Keratinocyte (primary cell): ENCODE measurements at regions not wholly inside any gene's neighbourhood (a gene's known extent, or its start where the extent isn't known, plus 50 kb on each side); places are given as distances from the start of the nearest gene placed in this dataset.

Source experiments
- DNase-seq: peaks from one replicate; pipeline ENCODE4 v3.0.0-alpha.2; 2011; ENCODE audit warnings: low read depth, missing footprints, low spot score
- FAIRE-seq: peaks from 2 replicates; lab custom pipeline; 2011; peaks lifted over from hg19 to GRCh38; lab: Jason Lieb, UNC
- H2AFZ ChIP-seq: 2 replicates; pipeline ENCODE4 v1.6.0; 2012; ENCODE audit warnings: low read length, control low read depth, inconsistent platforms; ENCODE audit not compliant: control insufficient read depth
- H3K27ac ChIP-seq: 2 replicates; pipeline ENCODE4 v1.5.1; 2011; ENCODE audit warnings: low read length; ENCODE audit not compliant: control insufficient read depth, insufficient read depth
- H3K27me3 ChIP-seq: 3 replicates; pipeline ENCODE4 v1.6.0; 2011; ENCODE audit warnings: low read length; ENCODE audit not compliant: control insufficient read depth, insufficient read depth; ENCODE audit errors: extremely low read depth
- H3K36me3 ChIP-seq, 2 experiments: 2 replicates in 1 of 2; 3 replicates in 1 of 2; pipeline ENCODE4 v1.5.1; 2011; ENCODE audit warnings: low read length in 2 of 2, mild to moderate bottlenecking in 1 of 2; ENCODE audit not compliant: control insufficient read depth in 2 of 2, insufficient read depth in 2 of 2; ENCODE audit errors: extremely low read depth in 1 of 2
- H3K4me1 ChIP-seq: 3 replicates; pipeline ENCODE4 v1.5.1; 2011; ENCODE audit warnings: low read length; ENCODE audit not compliant: control insufficient read depth, insufficient read depth; ENCODE audit errors: extremely low read depth
- H3K4me2 ChIP-seq: 3 replicates; pipeline ENCODE4 v1.6.0; 2011; ENCODE audit warnings: low read depth, low read length; ENCODE audit not compliant: control insufficient read depth, insufficient read depth; ENCODE audit errors: extremely low read depth
- H3K4me3 ChIP-seq, 3 experiments: fragments of 200-600 bp in 1 of 3; sonication (generic) in 1 of 3; 2 replicates in 2 of 3; 3 replicates in 1 of 3; pipeline ENCODE4 v1.5.1; 2011 to 2016; ENCODE audit warnings: low read length in 3 of 3, mild to moderate bottlenecking in 3 of 3, control low read depth in 2 of 3, inconsistent platforms in 1 of 3, low read depth in 1 of 3, mixed read lengths in 1 of 3, mixed run types in 1 of 3, moderate library complexity in 1 of 3; ENCODE audit not compliant: control insufficient read depth in 2 of 3, insufficient read depth in 2 of 3; ENCODE audit errors: extremely low read depth in 1 of 3
- H3K79me2 ChIP-seq: 2 replicates; pipeline ENCODE4 v1.6.0; 2012; ENCODE audit warnings: low read length; ENCODE audit not compliant: control insufficient read depth, insufficient read depth
- H3K9ac ChIP-seq: 3 replicates; pipeline ENCODE4 v1.6.0; 2011; ENCODE audit warnings: low read length; ENCODE audit not compliant: control insufficient read depth, insufficient read depth; ENCODE audit errors: extremely low read depth
- H3K9me1 ChIP-seq: 3 replicates; pipeline ENCODE4 v1.6.0; 2011; ENCODE audit warnings: low read length; ENCODE audit not compliant: control insufficient read depth, insufficient read depth; ENCODE audit errors: extremely low read depth
- H3K9me3 ChIP-seq: 2 replicates; pipeline ENCODE4 v1.5.1; 2012; ENCODE audit warnings: low read depth, low read length; ENCODE audit not compliant: control insufficient read depth
- H4K20me1 ChIP-seq: 3 replicates; pipeline ENCODE4 v1.6.0; 2011; ENCODE audit warnings: low read length; ENCODE audit not compliant: control insufficient read depth, insufficient read depth; ENCODE audit errors: extremely low read depth
- EZH2 ChIP-seq: IDR thresholded peaks from one replicate; pipeline ENCODE4 v1.6.1; 2012; ENCODE audit warnings: inconsistent platforms, mild to moderate bottlenecking, low read length, moderate library complexity
- dilution Hi-C: fragments of 300-500 bp; cut with MboI; formaldehyde crosslinking; loops from one replicate; pipeline ENCODE4 v1.7.0; 2020; ENCODE audit warnings: low sequenced_read_pairs; ENCODE audit not compliant: extremely low pct_ligation_motif_present
- TF ChIP-seq, protein P1 (sequence below), 3 experiments: IDR thresholded peaks in 1 of 3; conservative IDR thresholded peaks in 1 of 3; optimal IDR thresholded peaks in 1 of 3; 2 replicates in 2 of 3; 3 replicates in 1 of 3; pipeline versions ENCODE3 to v1.5.1; 2011; ENCODE audit warnings: low read length in 3 of 3, mild to moderate bottlenecking in 3 of 3, moderate library complexity in 2 of 3, control low read depth in 1 of 3, inconsistent platforms in 1 of 3; ENCODE audit not compliant: insufficient read depth in 2 of 3; ENCODE audit errors: extremely low read depth in 1 of 3

DNA sequence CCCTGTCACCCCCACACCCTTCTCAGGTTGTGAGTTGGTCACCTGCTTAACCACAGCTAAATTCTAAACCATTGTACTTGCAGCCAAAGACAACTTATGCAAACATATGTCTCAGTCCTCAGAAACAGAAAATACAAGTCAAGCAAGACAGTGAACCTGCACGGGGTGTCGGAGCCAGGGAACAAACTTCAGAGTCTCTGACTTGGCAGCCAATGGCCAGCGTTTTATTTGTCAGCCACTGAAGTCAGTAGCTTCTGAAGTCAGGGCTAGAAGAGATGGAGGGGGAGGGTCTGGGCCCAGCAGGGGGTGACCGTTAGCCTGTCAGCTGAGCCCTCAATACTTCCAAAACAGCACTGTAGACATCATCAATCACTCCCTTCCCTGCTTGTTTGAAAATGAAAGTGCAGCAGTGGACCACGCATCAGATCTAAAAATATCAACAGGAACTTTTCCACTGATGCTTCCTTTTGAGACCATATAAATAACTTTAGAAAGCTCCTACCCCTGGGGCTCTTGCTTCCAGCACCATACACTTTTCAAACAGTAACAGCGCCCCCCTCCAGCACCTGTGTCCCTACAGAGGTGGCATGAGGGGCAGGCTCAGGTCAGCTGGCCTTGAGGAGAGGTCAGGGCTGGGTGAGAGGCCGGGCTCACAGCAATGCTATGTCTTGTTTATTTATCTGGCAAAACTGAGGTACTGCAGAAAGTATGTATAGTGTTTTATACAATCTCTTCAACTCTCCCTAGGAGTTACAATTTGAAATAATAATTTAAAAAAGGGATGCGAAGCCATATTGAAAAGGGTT, 142.5 kb downstream of the ACER2 start:
- DNase-seq, result no peak
- Histone ChIP-seq H2AFZ (no peak overlapping the region), H3K36me3 (no peaks in the 10 kb centered on the region), H4K20me1 (no peaks in the 10 kb centered on the region), H3K9me1 (no peaks in the 10 kb centered on the region), H3K9me3 (no peaks in the 10 kb centered on the region), H3K27me3 (no peaks in the 10 kb centered on the region), H3K27ac (no peak overlapping the region), H3K79me2 (no peaks in the 10 kb centered on the region), H3K9ac (no peak overlapping the region), H3K4me1 (no peaks in the 10 kb centered on the region), H3K4me3 (no peak overlapping the region), H3K4me2 (no peak overlapping the region)
- dilution Hi-C loops, result no loop called here
- TF ChIP-seq EZH2, result no peak
- TF ChIP-seq, protein P1, sequence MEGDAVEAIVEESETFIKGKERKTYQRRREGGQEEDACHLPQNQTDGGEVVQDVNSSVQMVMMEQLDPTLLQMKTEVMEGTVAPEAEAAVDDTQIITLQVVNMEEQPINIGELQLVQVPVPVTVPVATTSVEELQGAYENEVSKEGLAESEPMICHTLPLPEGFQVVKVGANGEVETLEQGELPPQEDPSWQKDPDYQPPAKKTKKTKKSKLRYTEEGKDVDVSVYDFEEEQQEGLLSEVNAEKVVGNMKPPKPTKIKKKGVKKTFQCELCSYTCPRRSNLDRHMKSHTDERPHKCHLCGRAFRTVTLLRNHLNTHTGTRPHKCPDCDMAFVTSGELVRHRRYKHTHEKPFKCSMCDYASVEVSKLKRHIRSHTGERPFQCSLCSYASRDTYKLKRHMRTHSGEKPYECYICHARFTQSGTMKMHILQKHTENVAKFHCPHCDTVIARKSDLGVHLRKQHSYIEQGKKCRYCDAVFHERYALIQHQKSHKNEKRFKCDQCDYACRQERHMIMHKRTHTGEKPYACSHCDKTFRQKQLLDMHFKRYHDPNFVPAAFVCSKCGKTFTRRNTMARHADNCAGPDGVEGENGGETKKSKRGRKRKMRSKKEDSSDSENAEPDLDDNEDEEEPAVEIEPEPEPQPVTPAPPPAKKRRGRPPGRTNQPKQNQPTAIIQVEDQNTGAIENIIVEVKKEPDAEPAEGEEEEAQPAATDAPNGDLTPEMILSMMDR (optimal IDR thresholded peaks at IDR 0.05 in 1 of 3, IDR thresholded peaks at IDR 0.05 in 1 of 3, conservative IDR thresholded peaks at IDR 0.05 in 1 of 3; ENCODE audit: extremely low read depth in 1 of 3, insufficient read depth in 2 of 3, low read length in 3 of 3), result no peak
- no peak for FAIRE-seq

DNA sequence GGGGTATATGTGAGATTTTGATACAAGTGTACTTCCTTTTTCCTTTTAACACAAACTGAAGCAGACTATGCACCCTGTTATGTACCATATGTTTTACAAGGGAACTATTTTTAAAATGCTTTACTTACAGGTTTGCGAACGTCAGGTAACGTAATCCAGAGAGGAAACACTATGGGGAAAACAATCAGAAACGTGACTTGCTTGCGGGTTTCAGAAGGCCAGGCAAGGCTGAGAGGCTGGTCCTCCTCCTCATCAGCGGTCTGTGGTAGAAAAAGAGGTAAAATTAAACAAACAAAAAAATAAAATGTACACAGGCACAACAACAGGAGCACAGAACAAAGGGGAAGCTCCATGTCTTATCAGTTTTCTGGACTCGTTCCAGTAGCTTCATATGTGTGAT, 141.2 kb downstream of the ACER2 start:
- FAIRE-seq (no peak), DNase-seq (no peak)
- no peaks in the 10 kb centered on the region for H3K79me2 ChIP-seq
- TF ChIP-seq, protein P1 (optimal IDR thresholded peaks at IDR 0.05 in 1 of 3, IDR thresholded peaks at IDR 0.05 in 1 of 3, conservative IDR thresholded peaks at IDR 0.05 in 1 of 3; ENCODE audit: extremely low read depth in 1 of 3, insufficient read depth in 2 of 3, low read length in 3 of 3), result no peak
- no peak for TF ChIP-seq EZH2
- H3K27me3 ChIP-seq, result no peaks in the 10 kb centered on the region
- no peak overlapping the region for H3K9ac ChIP-seq
- no peak overlapping the region for H3K4me3 ChIP-seq
- H3K27ac ChIP-seq, result no peak overlapping the region
- no peaks in the 10 kb centered on the region for H3K9me3 ChIP-seq
- H3K4me1 ChIP-seq, result no peaks in the 10 kb centered on the region
- dilution Hi-C loops, result no loop called here
- H3K9me1 ChIP-seq, result no peaks in the 10 kb centered on the region
- H2AFZ ChIP-seq, result no peak overlapping the region
- H3K36me3 ChIP-seq, result no peaks in the 10 kb centered on the region
- no peak overlapping the region for H3K4me2 ChIP-seq
- no peaks in the 10 kb centered on the region for H4K20me1 ChIP-seq
